OCI-M2 (cell line): ENCODE measurements at regions not wholly inside any gene's neighbourhood (a gene's known extent, or its start where the extent isn't known, plus 50 kb on each side); places are given as distances from the start of the nearest gene placed in this dataset.

Source experiments
- DNase-seq: peaks from one replicate; lab custom pipeline; 2025; ENCODE audit not compliant: unreplicated experiment; lab: John Stamatoyannopoulos, UW

GRCh38 chr7:18151422-18151821, 123.8 kb upstream of the PRPS1L1 start:
- DNase-seq, result no peak

DNA sequence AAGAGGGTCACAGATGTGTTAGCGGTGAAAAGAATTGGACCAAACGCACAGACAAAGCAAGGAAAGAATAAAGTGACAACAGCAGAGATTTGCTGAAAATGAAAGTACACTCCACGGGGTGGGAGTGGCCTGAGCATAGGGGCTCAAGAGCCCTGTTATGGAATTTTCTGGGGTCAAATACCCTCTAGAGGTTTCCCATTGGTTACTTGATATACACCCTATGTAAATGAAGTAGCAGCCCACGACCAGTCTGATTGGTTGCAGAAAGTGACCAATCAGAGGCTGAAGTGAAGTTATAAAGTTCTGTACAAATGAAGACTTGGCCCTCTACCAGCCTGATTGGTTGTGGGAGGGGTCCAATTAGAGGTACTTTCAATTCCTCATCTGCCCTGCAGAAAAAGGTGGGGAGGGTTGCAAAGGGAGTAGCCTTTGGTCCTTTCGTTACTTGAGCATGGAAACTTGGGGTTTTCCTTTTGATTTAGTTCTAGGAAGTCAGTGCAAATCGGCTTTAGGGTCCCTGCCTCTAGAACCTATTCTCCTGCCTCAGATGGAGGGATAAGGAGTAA, 125.6 kb upstream of the PRPS1L1 start:
- DNase-seq, result no peak

DNA sequence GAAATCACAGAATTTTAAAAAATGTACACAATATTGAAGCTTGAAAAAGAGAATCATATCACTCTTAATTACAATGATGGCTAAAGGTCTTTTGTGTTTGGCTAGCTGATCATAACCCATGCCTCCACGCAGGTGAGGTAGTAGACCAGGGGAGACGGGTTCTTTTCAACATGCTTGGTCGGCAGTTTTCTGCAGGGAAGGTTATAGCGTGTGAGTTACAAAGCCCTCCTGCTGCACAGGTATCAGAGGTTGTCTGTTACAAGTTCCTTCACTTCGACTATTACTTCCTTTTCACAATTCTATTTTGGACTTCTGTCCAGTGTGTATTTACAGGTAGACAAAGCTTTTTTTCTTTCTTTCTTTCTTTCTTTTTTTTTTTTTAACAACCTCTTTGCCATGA, 127.1 kb upstream of the PRPS1L1 start:
- DNase-seq, result no peak

DNA sequence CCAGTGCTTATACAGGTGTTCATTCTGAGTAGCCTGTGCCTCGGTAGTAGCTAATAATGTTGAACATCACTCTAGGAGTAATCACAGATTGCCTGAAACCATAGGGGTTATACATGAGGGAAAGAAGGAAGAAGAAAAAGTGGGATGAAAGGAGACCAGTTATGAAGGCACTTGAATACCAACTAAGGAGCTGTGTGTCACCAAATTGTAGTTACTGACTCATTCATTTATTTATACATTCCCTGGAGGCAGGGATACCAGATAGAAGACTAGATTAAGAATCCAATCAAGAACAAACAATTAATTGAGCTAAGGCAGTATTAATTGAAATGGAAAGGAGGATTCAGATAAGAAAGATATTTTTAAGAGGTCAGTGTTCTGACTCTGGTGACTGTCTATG, 129.6 kb upstream of the PRPS1L1 start:
- no peak for DNase-seq

- DNase-seq, result no peak
These were observed 135.0 kb upstream of the PRPS1L1 start for GRCh38 chr7:18162657-18163056.

DNA sequence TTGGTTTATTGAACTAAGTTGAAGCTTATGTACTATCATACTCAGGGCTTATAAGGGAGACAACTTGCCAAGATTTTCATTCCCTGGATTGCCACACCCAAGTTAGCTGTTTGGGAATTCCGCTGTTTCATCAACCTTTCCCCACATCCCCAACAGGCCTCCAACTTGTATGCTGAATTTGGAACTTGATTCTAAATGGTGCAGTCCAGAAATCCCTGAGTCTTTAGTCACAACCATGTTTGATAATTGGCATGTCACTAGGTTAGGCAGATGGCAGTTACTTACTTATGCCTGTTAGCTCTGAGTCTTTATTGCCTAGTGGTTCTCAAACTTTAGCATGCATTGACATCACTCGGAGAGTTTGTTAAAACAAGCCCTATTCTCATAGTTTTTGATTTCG, 135.4 kb upstream of the PRPS1L1 start:
- no peak for DNase-seq

DNA sequence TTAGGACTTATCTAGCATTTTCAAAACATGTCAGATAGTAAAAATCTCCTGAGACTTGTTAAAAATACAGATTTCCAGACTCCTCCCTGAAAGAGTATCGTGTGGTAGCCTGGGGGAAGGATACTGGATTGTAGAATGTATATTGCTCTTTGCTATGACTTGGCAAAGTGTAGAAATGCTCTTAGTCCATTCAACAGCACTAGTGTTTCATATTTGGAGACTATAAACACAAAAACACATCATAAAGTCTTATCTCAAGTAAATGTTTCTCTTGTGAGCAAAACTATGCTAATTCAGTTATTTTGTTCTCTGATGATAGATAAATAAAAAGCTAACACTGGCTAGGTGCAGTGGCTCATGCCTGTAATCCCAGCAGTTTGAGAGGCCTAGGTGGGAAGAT, 137.5 kb upstream of the PRPS1L1 start:
- no peak for DNase-seq

GRCh38 chr7:18166002-18166401, 138.4 kb upstream of the PRPS1L1 start:
- no peak for DNase-seq

DNA sequence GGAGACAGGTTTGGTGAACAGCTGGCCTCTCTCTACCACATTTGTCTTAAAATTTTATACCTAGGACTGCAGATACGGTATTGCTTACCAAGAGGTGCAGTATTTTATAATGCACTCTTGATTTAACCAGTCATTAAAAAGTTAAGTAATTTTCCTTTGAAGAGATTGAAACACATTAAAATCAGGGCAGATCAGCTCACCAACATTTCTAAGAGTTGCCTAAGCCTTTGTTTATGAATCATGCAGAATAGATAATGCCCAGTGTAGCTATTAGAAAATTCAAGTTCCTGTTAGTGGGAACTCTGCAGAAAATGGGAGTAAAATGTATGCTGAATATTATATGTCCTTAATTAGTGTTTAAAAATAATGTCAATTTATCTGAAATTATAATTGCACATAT, 140.2 kb upstream of the PRPS1L1 start:
- DNase-seq, result no peak

DNA sequence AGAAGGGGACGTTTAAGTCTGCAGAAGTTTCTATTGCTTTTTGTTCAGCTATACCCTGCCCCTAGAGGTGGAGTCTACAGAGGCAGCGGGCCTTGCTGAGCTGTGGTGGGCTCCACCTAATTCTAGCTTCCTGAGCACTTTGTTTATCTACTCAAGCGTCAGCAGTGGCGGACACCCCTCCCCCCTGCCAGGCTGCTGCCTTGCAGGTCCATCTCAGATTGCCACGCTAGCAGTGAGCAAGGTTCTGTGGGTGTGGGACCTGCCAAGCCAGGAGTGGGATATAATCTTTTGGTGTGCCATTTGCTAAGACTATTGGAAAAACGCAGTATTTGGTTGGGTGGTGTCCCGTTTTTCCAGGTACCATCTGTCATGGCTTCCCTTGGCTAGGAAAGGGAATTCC, 147.3 kb upstream of the PRPS1L1 start:
- no peak for DNase-seq

DNA sequence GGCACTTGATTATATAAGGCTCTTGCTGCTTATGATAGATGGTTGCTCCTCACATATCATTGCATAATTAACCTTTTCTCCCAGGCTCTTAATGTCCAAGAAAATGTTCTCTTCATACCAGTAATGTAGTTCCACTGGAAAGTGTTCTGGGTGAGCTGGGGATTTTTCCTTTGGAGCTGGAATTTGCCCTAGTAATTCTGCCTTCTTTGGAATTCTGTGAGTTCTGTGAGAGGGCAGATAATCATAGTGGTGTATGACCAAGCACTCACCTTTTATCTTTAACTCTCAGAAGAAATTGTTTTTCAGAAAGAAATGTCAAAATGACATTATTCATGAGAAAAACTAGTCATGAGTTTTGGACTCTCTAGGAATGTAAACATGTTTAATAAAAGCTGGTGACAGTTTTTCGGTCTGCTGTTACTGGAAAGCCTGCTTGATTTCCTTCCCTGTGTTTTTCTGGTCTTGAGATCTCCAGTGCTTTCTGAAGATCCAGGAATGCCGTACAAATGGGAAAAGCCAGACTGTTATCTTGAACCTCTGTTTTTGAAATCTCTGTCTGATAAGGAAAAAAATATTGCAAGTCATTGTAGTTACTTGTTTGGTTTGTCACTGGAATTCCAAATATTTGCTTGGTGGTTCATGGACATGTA, 148.3 kb upstream of the PRPS1L1 start:
- no peak for DNase-seq

DNA sequence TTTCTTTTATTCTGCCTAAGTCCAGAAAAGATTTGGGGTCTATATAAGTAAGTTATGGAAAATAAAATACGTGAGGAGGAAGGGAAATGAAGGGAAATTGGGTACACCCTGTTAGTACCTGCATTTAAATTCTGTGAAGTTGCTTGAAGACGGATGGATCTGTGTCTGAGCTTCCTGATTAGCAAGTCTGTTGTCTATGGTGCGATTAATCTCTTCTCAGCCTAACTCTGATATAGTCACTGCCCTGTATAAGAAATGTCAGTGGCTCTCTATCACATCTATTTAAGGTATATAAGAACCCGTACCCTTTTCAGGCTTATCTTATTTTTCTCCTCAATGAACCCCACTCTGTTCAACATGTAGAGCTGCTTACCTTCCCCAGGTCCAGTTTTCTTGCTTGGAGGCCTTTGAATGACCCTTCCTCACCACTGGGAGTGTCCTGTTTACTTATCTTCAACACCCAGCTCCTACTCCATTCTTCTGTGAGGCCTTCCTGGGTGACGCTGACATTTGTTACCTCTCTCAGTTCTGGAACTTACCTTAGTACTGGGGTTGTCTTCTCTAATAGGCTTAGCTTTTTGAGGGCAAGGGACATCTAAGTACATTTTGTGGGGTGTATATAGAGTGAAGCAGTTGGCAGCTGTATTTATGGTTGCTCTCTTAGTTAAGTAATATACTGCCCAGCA, 149.6 kb upstream of the PRPS1L1 start:
- DNase-seq, result no peak

- DNase-seq, result no peak
These were observed 150.4 kb upstream of the PRPS1L1 start for GRCh38 chr7:18177815-18178660.

- no peak for DNase-seq
These were observed 151.4 kb upstream of the PRPS1L1 start for GRCh38 chr7:18179093-18179492.

DNA sequence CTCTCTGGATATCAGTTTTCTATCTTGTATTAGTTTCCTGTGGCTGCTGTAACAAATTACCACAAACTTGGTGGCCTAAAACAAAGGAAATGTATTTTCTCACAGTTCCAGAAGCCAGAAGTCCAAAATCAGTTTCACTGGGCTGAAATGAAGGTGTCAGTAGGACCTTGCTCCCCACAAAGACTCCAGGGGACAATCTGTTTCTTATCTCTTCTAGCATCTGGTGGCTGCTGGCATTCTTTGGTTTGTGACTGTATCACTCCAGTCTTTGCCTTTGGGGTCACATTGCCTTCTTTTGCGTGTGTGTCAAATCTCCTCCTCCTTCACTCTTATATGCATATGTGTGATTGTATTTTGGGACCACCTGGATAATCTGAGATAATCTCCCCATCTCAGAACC, 153.0 kb upstream of the PRPS1L1 start:
- DNase-seq, result no peak

DNA sequence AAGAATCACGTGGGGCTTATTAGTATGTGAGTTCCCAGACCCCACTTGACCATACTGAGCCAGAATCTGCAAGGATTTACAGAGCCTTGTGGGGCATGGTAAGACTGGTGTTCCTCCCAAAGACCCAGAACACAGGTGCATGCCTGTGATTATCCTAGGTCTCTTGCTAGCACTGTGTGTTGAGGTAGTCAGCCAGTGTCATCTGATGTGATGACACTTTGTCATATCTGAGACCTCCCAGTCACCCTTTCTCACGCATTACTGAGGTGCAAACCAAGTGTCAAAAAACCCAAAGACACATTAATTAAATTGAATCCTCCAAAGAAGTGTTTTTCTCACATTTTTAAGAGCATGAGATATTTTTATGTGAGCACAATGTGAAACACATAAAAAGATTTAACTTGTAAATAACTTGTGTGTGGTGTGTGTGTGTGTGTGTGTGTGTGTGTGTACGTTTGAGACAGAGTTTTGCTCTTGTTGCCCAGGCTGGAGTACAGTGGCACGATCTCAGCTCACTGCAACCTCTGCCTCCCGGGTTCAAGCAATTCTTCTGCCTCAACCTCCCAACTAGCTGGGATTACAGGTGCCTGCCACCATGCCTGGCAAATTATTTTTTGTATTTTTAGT, 162.0 kb upstream of the PRPS1L1 start:
- DNase-seq, result no peak

DNA sequence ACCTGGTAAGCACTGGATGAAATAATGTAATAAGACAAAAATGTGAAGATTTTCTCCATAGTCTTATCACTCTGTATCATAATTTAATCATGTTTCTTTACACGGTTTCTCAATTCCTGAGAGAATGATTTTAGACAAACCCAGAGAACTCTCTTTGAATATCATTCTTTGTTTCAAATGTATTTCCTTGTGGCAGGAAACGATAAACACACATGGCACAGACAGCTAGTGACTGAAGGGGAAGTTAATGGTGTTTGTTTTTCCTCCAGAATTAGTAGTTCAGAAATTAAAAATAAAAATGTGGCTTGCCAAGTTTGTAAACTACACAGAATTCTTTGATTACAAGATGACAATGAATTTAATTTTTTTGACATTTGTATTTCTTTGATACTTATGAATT, 163.7 kb upstream of the PRPS1L1 start:
- no peak for DNase-seq

GRCh38 chr7:18191862-18192625, 164.4 kb upstream of the PRPS1L1 start:
- no peak for DNase-seq

GRCh38 chr7:18194616-18195015, 167.0 kb upstream of the PRPS1L1 start:
- DNase-seq, result no peak

- DNase-seq, result no peak
These were observed 169.0 kb upstream of the PRPS1L1 start for GRCh38 chr7:18196638-18197037.

- DNase-seq, result no peak
These were observed 171.2 kb upstream of the PRPS1L1 start for GRCh38 chr7:18198868-18199267.
